Lung microvascular endothelial cell (primary cell): ENCODE measurements at regions not wholly inside any gene's neighbourhood (a gene's known extent, or its start where the extent isn't known, plus 50 kb on each side); places are given as distances from the start of the nearest gene placed in this dataset.

Experiments used
- DNase-seq, 2 donors: peaks; one replicate each; pipeline versions ENCODE4 v3.0.0 to v3.0.0-alpha.2; 2010; ENCODE audit warnings: low read depth in 2 of 2

DNA sequence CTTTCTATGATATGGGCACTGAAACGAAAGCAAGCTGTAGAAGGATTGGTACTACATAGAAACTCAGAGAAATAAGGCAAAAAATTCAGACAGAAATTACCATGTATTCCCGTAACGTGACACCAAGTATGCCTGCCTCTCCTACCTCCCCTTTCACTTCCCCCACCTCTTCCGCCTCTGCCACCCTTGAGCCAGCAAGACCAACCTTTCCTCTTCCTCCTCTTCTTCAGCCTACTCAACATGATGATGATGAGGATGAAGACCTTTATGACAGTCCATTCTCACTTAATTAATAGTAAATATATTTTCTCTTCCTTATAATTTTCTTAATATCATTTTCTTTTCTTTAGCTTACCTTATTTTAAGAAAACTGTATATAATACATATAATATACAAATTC, 188.1 kb upstream of the VGLL2 start:
- DNase-seq = no peak

DNA sequence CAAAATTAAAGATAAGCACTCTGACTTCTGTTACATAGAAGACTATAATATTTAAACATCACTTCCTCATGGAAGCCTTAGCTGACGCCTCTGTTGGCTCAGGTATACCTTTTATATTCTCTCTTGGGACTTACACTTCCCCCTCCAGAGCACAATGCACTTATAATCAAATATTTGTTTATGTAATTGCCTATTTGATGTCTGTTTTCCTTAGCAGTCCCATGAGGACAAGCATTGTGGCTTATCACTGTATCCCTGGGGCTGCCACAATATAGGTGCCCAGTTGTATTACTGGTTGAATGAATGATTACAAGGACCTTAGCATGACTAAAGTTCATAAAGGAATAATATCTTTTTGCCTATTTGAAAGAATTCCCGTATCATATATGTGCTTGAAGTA, 186.7 kb upstream of the VGLL2 start:
- DNase-seq = no peak

DNA sequence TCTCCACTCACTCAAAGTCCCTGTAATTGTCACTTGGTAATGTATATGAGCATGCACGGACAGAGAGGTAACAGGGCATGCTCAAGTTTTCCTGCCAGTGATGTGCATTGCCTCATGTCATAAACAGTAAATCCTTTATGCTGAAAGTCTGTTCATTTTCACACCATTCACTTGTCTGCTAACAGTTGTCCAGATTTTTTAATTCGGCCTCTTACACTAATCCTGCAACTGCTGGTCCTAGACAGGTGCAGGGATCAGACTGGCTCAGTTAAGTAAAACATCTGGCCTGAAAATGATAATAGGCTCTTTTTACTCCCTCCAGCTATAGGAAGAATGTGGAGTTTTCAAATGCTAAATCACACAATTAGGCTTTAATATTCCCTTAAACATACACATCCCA, 185.4 kb upstream of the VGLL2 start:
- DNase-seq = no peak

DNA sequence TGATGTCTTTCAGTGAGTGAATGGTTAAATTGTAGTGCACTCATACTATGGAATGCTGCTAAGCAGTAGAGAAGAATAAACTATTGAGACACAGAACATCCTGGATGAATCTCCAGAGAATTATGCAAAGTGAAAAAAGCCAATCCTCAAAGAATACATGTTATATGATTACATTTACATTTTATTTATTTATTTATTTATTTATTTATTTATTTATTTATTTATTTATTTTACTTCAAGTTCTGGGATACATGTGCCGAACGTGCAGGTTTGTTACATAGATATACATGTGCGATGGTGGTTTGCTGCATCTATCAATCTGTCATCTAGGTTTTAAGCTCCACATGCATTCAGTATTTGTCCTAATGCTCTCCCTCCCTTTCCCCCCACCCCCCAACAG, 175.8 kb upstream of the VGLL2 start:
- no peak for DNase-seq

DNA sequence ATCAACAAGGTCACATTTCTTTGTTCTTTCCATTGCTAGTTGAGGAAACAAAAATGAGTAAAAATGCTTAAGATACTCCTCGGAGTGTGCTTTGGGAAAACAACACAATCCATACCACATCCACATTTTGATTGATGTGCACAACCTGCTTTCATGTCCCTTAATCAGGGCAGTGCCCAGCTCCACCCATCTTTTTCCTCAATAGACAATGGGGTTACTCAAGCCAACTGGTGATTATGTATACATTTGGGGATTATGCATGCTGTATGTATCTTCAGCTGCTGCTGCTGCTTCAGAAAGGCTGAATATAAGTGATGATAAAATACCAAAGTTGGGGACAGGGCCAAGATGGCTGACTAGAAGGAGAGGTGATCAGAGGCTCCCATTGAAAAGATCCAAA, 155.2 kb upstream of the VGLL2 start:
- DNase-seq = no peak

DNA sequence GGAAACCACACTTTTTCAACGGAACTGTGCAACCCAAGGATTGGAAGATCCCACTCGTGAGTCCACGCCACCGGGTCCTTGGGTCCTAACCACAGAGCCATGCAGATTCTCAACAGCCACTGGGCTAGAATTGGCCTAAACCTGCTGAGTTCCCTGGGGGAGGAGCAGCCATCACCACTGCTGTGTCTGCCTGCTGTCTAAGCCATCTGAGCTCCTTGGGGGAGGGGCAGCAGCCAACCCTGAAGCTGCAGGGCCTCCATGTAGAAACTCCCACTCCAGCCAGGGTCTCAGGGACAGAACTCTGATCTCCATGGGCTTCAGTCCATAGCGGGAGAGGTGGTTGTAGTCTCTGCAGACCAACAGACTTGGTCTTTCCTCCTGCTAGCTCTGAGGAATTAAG, 154.6 kb upstream of the VGLL2 start:
- DNase-seq = no peak

DNA sequence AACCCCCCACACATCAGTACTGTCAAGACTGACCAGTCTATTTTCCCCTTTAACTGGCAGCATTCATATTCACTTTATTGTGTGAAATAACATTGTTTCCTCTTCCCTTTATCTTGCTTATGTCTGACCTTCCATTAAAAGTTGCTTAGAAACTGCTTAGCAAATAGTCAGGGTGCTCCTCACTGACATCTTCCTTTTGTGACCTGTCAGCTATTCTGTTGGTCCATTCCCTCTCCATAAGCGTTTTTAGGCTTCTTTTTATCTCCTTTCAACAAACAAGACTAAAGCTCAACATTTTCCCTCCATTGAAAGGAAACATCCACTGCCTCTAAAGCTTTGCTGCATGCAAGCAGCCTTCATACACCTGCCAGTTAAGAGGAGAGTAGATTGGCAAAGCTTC, 147.7 kb upstream of the VGLL2 start:
- DNase-seq = no peak

DNA sequence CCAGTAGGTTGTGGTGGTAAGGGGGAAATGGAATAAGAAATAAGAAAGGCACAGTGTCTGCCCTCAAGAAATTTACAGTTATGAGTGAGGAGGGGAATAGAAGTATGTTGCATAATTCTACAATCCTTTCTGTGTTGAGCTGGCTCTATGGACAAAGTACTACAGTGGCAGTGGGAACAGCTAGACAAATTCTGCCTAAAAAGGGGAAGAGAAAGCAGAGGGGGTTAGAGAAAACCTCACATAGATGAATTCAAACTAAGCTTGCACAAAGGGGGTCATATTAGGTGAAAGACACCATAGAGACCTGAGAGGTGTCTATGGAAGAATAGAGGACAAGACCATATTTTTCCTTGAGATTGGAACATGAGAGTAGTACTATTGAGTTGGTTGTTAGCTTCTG, 146.9 kb upstream of the VGLL2 start:
- DNase-seq = no peak

DNA sequence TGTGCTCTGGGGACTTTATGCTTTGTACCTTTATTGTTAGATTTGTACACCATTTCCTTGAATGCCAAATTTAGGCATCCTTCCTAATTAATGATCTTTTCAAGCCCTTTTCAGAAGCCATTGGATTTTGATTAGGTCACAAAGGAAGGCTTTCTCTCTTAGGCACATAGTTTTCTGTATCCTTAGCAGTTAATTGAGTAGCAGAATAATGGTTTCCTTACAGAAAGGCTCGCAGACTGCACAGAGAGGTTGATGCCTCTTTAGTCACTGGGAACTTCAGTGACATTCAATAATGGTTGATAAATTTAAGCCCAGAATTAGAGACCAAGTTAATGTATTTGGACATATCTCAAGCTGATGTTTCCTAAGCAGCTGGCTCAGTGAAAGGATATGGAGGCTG, 139.1 kb upstream of the VGLL2 start:
- no peak for DNase-seq

DNA sequence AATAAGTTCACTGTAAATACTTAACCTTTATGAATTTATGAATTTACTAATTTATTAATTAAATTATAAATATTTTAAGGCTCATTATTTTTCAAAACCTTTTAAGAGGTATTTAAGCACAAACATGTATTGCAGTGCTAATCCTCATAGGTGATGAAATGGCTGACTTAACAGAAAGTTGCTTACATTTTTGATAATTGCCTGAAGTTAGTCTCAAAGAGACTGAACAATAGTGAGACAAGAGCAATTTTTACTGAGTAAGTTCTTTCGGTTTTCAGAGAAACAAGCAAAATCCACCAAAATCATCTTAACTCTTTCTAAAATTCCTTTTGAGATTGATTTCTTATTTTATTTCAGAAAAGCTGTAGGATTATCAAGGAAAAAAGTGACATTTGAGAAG, 137.3 kb upstream of the VGLL2 start:
- DNase-seq = no peak

DNA sequence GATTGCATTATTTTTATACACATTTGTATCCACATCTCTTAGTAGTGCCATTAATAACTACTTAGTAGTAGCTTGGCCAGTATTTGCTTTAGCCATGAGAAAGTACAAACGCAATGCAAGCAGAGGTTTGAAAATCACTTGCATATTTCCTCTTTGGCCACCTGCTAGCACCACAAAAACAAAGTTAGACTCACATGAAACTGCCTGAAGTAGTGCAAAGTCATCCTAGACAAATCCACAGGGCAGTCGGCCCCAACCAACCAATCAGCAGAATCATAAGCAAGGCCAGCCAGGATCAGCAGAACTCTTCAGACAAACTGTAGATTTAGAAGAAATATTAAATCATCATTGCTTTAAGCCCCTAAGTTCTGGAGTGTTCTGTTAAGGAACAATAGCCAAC, 135.2 kb upstream of the VGLL2 start:
- DNase-seq = no peak

DNA sequence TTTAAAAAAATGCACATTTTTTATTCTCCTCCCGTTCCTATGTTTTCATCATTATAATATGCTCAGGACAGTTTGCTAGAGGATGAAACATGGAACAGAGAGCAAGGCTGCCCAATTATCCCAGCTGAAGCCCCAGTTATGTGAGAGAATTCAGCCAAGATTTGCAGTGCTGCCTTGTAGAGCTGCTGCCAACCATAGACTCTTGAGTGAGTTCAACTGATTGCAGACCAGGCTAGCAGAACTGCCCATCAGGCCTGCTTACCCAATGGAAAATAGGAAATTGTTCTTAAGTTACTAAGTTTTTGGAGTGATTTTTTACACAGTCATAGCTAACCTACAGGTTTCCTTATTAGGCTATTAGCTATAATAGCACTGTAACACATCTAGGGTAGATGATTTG, 128.7 kb upstream of the VGLL2 start:
- DNase-seq = no peak

DNA sequence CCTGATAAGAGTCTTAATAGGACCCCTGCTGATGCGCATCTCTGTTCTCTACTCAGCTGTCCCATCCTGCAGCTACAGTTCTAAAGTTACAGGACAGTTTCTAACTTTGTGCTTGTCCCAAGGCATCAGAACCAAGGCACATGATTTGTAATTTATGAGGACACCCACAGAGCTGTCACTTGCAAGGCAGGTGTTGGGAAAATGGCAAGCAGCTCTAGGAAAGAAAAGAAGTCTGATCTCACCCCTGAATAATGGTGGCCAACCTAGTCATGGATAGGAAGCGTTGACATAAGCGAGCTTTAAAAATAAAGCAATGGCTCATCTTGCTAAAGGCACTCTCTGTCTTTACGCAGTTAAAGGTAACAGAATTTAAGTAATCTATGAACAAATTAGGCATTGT, 127.6 kb upstream of the VGLL2 start:
- no peak for DNase-seq

DNA sequence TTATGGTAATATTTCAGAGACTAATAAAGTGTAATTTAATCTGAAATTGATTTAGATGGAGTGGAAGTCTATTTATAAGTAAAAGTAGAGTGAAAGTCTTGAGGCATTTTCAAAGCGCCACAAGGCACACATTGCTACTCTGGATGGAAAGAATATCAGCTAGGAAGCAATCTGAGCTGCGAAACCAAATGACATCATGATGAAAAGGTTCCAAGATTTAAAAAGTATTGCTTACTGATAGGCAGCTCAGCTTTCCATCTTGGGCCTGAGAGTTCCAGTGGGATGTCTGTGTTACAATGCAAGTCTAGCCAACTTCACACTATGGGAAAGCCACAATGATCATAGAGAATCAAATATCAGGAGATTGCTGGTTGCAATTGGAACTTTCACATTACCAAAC, 126.9 kb upstream of the VGLL2 start:
- DNase-seq = no peak

DNA sequence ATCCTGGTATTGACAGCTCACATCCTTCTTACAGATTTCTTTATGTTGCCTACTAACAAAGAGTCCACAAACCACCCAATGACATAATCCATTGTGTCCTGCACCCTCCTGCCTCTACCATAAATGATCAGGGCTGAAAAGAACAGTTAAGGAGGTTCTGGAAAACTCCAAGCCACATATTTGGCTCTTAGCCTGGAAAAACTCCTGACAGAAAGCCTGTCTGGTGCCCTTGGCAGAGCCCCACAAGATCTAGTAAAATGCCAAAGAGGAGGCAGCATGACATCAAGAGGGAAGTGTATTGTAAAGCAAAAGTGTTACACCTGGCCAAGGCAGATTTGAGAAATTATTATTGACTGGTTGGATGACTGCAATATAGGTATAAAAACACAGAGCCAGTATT, 126.4 kb upstream of the VGLL2 start:
- no peak for DNase-seq

DNA sequence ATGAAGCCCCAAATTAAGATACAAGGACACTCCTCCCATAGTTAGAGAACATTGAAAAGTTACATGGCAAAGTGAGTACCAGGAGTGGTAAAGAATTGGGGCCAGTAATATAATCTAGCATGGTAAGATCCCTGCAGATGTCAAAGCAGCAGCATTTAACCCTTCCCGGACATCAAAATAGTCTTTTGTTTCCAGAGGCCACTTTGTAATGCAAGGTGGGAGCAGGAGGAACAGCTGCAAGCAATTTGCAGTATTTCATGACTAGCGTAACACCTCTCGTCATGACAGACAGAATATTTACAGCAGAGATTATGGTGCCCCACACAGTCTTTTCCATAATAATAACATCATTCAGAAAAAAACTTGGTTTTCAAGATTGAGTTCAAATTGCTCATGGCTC, 123.2 kb upstream of the VGLL2 start:
- no peak for DNase-seq

DNA sequence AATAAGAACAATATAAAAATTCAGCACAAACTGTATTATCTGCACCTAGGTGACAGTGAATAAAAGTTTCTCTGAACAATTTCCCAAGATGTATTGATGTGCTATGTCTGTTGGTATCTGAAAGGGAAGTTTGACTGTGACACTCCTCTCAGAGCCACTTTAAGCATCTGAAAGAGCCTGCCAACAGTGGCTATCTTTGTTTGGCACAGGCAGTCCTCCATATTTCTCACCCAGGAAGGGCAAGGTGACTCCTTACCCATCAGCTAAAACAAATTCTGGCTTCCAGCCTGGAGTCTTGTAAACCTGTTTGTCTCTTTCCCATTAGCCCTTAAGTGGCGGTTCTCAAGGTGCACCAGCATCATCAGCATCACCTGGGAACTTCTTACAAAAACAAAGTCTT, 122.4 kb upstream of the VGLL2 start:
- no peak for DNase-seq

DNA sequence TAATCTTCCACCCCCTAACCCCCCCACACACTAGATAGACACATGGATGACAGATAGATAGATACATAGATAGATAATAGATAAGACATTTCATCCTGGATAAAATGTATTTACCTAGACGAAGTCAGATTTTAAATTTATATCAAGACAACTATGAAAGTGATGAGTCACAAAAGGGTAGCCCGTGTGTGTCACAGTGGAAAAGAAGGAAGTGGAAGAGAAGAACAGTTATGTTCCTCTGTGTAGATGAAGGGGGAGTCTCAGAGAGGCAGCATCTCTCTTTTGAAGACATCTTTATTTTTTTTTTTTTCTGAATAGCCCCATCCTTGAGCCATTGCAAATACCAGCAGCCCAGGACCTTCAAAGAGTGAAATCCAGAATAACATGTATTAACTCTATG, 121.7 kb upstream of the VGLL2 start:
- no peak for DNase-seq

DNA sequence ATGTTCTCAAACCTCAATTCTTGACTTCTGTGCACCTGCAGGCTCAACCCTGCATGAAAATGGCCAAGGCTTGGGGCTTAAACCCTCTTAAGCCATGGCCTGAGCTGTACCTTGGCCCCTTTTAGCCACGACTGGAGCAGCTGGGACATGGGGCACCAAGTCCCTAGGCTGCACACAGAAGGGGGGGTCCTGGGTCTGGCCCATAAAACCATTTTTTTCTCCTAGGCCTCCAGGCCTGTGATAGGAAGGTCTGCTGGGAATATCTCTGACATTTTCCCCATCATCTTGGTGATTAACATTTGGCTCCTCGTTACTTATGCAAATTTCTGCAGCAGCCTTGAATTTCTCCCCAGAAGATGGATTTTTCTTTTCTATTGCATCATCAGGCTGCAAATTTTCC, 119.4 kb upstream of the VGLL2 start:
- no peak for DNase-seq

DNA sequence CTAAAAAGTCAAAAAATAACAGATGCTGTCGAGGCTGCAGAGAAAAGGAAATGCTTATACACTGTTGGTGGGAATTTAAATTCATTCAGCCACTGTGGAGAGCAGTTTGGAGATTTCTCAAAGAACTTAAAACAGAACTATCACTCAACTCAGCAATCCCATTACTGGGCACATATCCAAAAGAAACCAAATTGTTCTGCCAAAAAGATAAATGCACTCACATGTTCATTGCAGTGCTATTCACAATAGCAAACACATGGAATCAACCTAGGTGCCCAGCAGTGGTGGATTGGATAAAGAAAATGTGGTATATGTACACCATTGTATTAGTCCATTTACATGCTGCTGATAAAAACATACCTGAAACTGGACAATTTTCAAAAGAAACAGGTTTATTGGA, 116.0 kb upstream of the VGLL2 start:
- DNase-seq = no peak

DNA sequence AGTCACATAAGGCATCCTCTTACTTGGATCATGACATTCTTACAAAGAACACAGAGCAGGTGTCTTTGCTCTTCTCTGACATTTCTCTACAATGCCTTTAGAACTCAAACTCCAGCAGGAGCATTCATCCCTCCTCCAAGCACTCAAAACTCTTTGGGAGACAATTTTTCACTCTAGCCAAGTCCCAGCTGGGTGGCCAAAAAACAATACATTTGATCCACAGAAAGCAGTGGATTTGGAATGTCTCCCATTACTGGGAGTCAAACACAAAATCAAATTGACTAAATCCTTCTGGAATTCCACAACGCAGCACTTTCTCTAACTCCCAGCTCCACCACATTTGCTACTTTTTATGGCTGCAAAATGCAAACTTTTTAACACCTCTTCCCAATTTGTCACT, 108.6 kb upstream of the VGLL2 start:
- DNase-seq = no peak

DNA sequence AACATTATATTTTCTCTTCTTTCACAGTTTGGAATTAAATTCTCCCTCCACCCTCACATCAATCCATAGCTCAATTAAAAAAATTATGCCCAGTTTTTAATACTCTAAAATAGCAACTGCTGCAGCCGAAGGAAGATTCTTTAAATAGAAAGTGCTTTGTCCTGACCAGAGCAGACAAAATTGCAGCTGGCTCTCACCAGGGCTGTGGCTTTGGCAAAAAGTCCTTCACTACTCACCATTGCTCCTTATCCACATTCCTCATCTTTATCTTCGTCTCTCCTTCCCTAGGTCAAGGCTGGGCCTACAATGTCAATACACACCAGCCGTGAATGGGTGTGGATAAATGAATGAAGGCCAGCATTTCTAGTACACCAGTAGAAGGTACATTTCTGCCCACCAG, 107.9 kb upstream of the VGLL2 start:
- no peak for DNase-seq

DNA sequence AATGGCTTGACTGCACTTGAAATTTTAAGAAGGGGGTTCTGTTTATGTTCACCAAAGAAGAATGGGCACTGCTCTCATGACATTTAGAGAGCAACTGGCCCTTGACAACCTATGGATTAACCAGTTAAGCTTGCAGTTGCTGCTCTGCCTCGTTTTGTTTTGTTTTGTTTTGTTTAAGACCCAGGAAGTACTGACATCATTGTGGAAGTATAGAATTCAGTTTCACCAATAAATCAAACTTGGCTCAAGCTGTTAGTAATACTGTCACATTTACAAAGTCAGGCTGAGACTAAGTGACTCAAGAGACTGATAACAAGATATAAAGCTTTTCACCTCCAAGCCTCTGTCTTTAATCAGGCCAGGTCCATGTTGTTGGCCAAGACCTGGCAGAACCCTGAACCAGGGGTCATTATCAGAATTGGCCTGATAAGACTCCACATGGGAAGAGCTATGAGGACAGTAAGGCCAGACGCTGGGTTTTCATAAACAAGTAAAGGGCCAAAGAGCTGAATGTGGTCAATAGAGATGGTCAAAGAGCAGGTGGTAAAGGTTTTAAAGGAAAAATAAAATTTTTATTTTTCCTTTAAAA, 99.4 kb upstream of the VGLL2 start:
- DNase-seq = no peak

DNA sequence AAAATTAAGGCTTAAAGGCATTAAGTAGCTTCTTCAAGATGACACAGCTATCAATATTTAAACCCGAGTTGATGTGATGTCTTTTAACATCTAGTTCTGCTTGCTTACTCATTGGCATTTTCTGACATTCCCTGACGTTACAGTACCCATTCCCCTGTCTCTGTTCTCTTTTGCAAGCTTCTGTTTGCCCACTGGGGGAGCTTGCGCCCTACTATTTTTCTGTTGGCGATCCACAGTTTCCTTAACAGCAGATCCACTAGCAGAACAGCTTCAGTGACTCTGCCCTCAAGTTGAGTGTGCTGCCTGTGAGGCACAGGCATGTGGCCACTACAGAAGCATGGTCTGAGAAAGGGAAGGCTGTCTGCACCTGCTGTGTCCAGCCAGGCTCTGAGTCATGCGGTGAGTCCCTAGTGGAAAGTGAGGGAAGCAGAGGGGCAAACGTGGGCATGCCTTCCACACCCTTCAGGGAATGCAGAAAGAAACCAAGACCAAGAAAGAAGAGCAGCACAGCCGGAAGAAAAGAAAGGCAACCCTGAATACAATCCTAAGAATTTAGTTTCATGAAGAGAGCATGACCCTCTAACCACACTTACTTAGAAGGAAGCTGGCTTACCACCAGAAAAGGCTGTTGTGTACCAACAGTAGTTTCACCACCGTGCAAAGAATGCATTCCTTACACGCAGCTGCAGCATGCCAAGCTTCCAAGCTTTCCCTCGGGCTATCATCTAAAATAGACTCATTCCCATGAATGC, 97.7 kb upstream of the VGLL2 start:
- DNase-seq = no peak
